H1 (cell line): ENCODE measurements at regions not wholly inside any gene's neighbourhood (a gene's known extent, or its start where the extent isn't known, plus 50 kb on each side); places are given as distances from the start of the nearest gene placed in this dataset.

Source experiments
- CTCF ChIA-PET: fragments of 300-600 bp; sonication (Branson Sonifier 250); formaldehyde crosslinking; loops from one replicate; lab custom pipeline; 2021; ENCODE audit not compliant: partially characterized antibody; lab: Charles Lee
- POLR2A ChIA-PET: fragments of 300-600 bp; sonication (Branson Sonifier 250); formaldehyde crosslinking; loops from one replicate; lab custom pipeline; 2021; ENCODE audit warnings: inconsistent platforms; ENCODE audit not compliant: partially characterized antibody; lab: Charles Lee
- DNase-seq, 2 experiments: peaks; one replicate each; pipeline versions ENCODE4 v3.0.0 to v3.0.0-alpha.2; 2010 to 2022; ENCODE audit warnings: low spot score in 2 of 2, low read depth in 1 of 2, mixed read lengths in 1 of 2
- FAIRE-seq: peaks from 2 replicates; lab custom pipeline; 2011; peaks lifted over from hg19 to GRCh38; lab: Jason Lieb, UNC
- H2AFZ ChIP-seq: 2 replicates; pipeline ENCODE4 v1.8.1; 2012; ENCODE audit warnings: low read length, inconsistent platforms
- H2AK5ac ChIP-seq: 2 replicates; pipeline ENCODE4 v1.6.1; 2013; ENCODE audit warnings: low read depth, low read length
- H2BK120ac ChIP-seq: replicated peaks from 2 replicates; pipeline ENCODE3; 2013; ENCODE audit warnings: low read depth, low read length, inconsistent platforms
- H2BK12ac ChIP-seq: 2 replicates; pipeline ENCODE4 v1.6.1; 2013; ENCODE audit warnings: low read depth, low read length
- H2BK15ac ChIP-seq: 2 replicates; pipeline ENCODE4 v1.6.1; 2013; ENCODE audit warnings: low read length
- H2BK20ac ChIP-seq: 2 replicates; pipeline ENCODE4 v1.6.1; 2013; ENCODE audit warnings: low read length
- H2BK5ac ChIP-seq: 2 replicates; pipeline ENCODE4 v1.6.1; 2013; ENCODE audit warnings: low read depth, low read length
- H3K14ac ChIP-seq: 2 replicates; pipeline ENCODE4 v1.6.1; 2013; ENCODE audit warnings: inconsistent platforms; ENCODE audit not compliant: insufficient read length
- H3K18ac ChIP-seq: 2 replicates; pipeline ENCODE4 v1.6.1; 2013; ENCODE audit warnings: low read length; ENCODE audit errors: extremely low read depth
- H3K23ac ChIP-seq: 2 replicates; pipeline ENCODE4 v1.6.1; 2013; ENCODE audit warnings: inconsistent platforms; ENCODE audit not compliant: insufficient read length
- H3K23me2 ChIP-seq: 2 replicates; pipeline ENCODE4 v1.6.1; 2013; ENCODE audit warnings: low read depth, low read length
- H3K27ac ChIP-seq: 2 replicates; pipeline ENCODE4 v1.6.1; 2011; ENCODE audit warnings: low read depth, low read length, inconsistent platforms
- H3K27me3 ChIP-seq, 4 experiments: replicated peaks in 1 of 4; 1 replicate in 1 of 4; 2 replicates in 3 of 4; pipeline versions ENCODE4 v1.6.1 to v1.8.1; 2011 to 2013; ENCODE audit warnings: low read length in 3 of 4, mild to moderate bottlenecking in 3 of 4, inconsistent platforms in 2 of 4, mixed read lengths in 2 of 4, moderate library complexity in 1 of 4; ENCODE audit not compliant: control insufficient read depth in 3 of 4, insufficient read depth in 3 of 4; ENCODE audit errors: extremely low read depth in 1 of 4
- H3K36me3 ChIP-seq, 4 experiments: 2 replicates each; pipeline versions ENCODE4 v1.6.1 to v1.8.1; 2011 to 2013; ENCODE audit warnings: mild to moderate bottlenecking in 4 of 4, low read length in 3 of 4, moderate library complexity in 2 of 4, control low read depth in 1 of 4, inconsistent platforms in 1 of 4; ENCODE audit not compliant: insufficient read depth in 4 of 4, control insufficient read depth in 2 of 4
- H3K4ac ChIP-seq: replicated peaks from 2 replicates; pipeline ENCODE3; 2013; ENCODE audit warnings: low read length, low read depth, mixed read lengths, inconsistent platforms; ENCODE audit not compliant: insufficient read length
- H3K4me1 ChIP-seq, 4 experiments: replicated peaks in 1 of 4; 1 replicate in 1 of 4; 2 replicates in 3 of 4; pipeline versions ENCODE4 v1.6.1 to v1.8.1; 2011 to 2013; ENCODE audit warnings: low read length in 3 of 4, inconsistent platforms in 2 of 4, mixed read lengths in 1 of 4; ENCODE audit not compliant: insufficient read depth in 4 of 4, control insufficient read depth in 3 of 4
- H3K4me2 ChIP-seq, 2 experiments: 2 replicates each; pipeline versions ENCODE4 v1.6.1 to v1.8.1; 2011 to 2013; ENCODE audit warnings: low read depth in 2 of 2, low read length in 2 of 2, control low read depth in 1 of 2, inconsistent platforms in 1 of 2, mild to moderate bottlenecking in 1 of 2; ENCODE audit not compliant: insufficient read depth in 1 of 2
- H3K4me3 ChIP-seq, 4 experiments: fragments of 200-600, 300-600 bp in 1 of 4; sonication (generic), shearing (Covaris generic), sonication (Bioruptor Twin) in 1 of 4; 2 replicates each; pipeline versions ENCODE4 v1.5.1 to v1.8.1; 2011 to 2016; ENCODE audit warnings: low read length in 4 of 4, low read depth in 3 of 4, control low read depth in 2 of 4, inconsistent platforms in 2 of 4, mild to moderate bottlenecking in 2 of 4, mixed read lengths in 1 of 4, moderate library complexity in 1 of 4; ENCODE audit not compliant: insufficient read depth in 2 of 4; ENCODE audit errors: extremely low read depth in 1 of 4
- H3K56ac ChIP-seq: replicated peaks from 2 replicates; pipeline ENCODE3; 2013; ENCODE audit warnings: low read depth, mild to moderate bottlenecking, mixed read lengths, low read length, inconsistent platforms; ENCODE audit not compliant: insufficient read length
- H3K79me1 ChIP-seq: 2 replicates; pipeline ENCODE4 v1.6.1; 2013; ENCODE audit warnings: low read depth, low read length, control low read depth
- H3K79me2 ChIP-seq, 2 experiments: 2 replicates each; pipeline versions ENCODE4 v1.6.1 to v1.8.1; 2012 to 2013; ENCODE audit warnings: low read length in 2 of 2, mild to moderate bottlenecking in 2 of 2, inconsistent platforms in 1 of 2; ENCODE audit not compliant: insufficient read depth in 2 of 2, control insufficient read depth in 1 of 2
- H3K9ac ChIP-seq, 4 experiments: replicated peaks in 1 of 4; 1 replicate in 1 of 4; 2 replicates in 3 of 4; pipeline versions ENCODE4 v1.6.1 to v1.8.1; 2011 to 2013; ENCODE audit warnings: low read depth in 3 of 4, low read length in 3 of 4, control low read depth in 2 of 4, mild to moderate bottlenecking in 2 of 4, moderate library complexity in 2 of 4, inconsistent platforms in 1 of 4; ENCODE audit errors: extremely low read depth in 1 of 4
- H3K9me3 ChIP-seq, 2 experiments: 2 replicates each; pipeline versions ENCODE4 v1.6.1 to v1.8.1; 2012 to 2013; ENCODE audit warnings: mild to moderate bottlenecking in 2 of 2, moderate library complexity in 2 of 2, control low read depth in 1 of 2, inconsistent platforms in 1 of 2, low read depth in 1 of 2, low read length in 1 of 2, mixed read lengths in 1 of 2; ENCODE audit not compliant: insufficient read depth in 2 of 2
- H4K20me1 ChIP-seq, 2 experiments: replicated peaks in 1 of 2; 2 replicates each; pipeline versions ENCODE3 to v1.8.1; 2011 to 2013; ENCODE audit warnings: inconsistent platforms in 2 of 2, low read length in 2 of 2, mild to moderate bottlenecking in 1 of 2; ENCODE audit not compliant: insufficient read depth in 2 of 2, control insufficient read depth in 1 of 2
- H4K5ac ChIP-seq: 2 replicates; pipeline ENCODE4 v1.6.1; 2013; ENCODE audit warnings: low read length, low read depth, mixed read lengths, inconsistent platforms; ENCODE audit not compliant: insufficient read length
- H4K8ac ChIP-seq: 2 replicates; pipeline ENCODE4 v1.8.0; 2013; ENCODE audit warnings: mild to moderate bottlenecking, moderate library complexity, low read length, inconsistent platforms; ENCODE audit not compliant: insufficient read depth; ENCODE audit errors: extremely low read depth
- H4K91ac ChIP-seq: replicated peaks from 2 replicates; pipeline ENCODE3; 2013; ENCODE audit warnings: low read length, mixed read lengths, inconsistent platforms; ENCODE audit not compliant: insufficient read length
- ASH2L ChIP-seq: fragments of 200-600, 300-600 bp; sonication (generic); IDR thresholded peaks from one replicate; pipeline ENCODE4 v1.7.1; 2017; ENCODE audit warnings: low read length
- BACH1 ChIP-seq: IDR thresholded peaks from 2 replicates; pipeline ENCODE4 v1.6.1; 2012; ENCODE audit warnings: low read length, improper control_type of control experiment
- CBX5 ChIP-seq: fragments of 300-800, 300-1000 bp; sonication (generic); IDR thresholded peaks from 2 replicates; pipeline ENCODE4 v1.7.1; 2016; ENCODE audit warnings: antibody characterized with exemption, low read length, low read depth
- CBX8 ChIP-seq: fragments of 300-800, 300-1000 bp; sonication (generic); IDR thresholded peaks from 2 replicates; pipeline ENCODE4 v1.7.1; 2016; ENCODE audit warnings: low read depth, low read length, borderline replicate concordance
- CHD1 ChIP-seq: IDR thresholded peaks from 2 replicates; pipeline ENCODE4 v1.6.1; 2012; ENCODE audit warnings: low read depth, low read length, improper control_type of control experiment
- E2F6 ChIP-seq: IDR thresholded peaks from 2 replicates; pipeline ENCODE4 v1.6.1; 2012; ENCODE audit warnings: inconsistent platforms
- EGR1 ChIP-seq: IDR thresholded peaks from 2 replicates; pipeline ENCODE4 v1.6.1; 2011; ENCODE audit warnings: low read depth, low read length, borderline replicate concordance
- EP300 ChIP-seq, 2 experiments: IDR thresholded peaks; 1 replicate in 1 of 2; 2 replicates in 1 of 2; pipeline ENCODE4 v1.6.1; 2011 to 2012; ENCODE audit warnings: low read depth in 2 of 2, low read length in 2 of 2, mild to moderate bottlenecking in 2 of 2, borderline replicate concordance in 1 of 2, inconsistent platforms in 1 of 2, moderate library complexity in 1 of 2
- MAX ChIP-seq: IDR thresholded peaks from 2 replicates; pipeline ENCODE4 v1.6.1; 2012; ENCODE audit warnings: inconsistent platforms
- POLR2A ChIP-seq, 2 experiments: IDR thresholded peaks; 1 replicate in 1 of 2; 2 replicates in 1 of 2; pipeline ENCODE4 v1.6.1; 2011; ENCODE audit warnings: low read depth in 2 of 2, low read length in 2 of 2, mild to moderate bottlenecking in 2 of 2; ENCODE audit errors: control extremely low read depth in 1 of 2
- RAD21 ChIP-seq, 2 experiments: IDR thresholded peaks in 1 of 2; conservative IDR thresholded peaks in 1 of 2; 2 replicates each; pipeline ENCODE4 v1.6.1; 2011; ENCODE audit warnings: low read depth in 2 of 2, low read length in 2 of 2, improper control_type of control experiment in 1 of 2, inconsistent platforms in 1 of 2, mild to moderate bottlenecking in 1 of 2, moderate library complexity in 1 of 2
- RFX5 ChIP-seq: IDR thresholded peaks from 2 replicates; pipeline ENCODE4 v1.6.1; 2011; ENCODE audit warnings: low read depth, low read length, improper control_type of control experiment, borderline replicate concordance
- TAF1 ChIP-seq: IDR thresholded peaks from 2 replicates; pipeline ENCODE4 v1.6.1; 2011; ENCODE audit warnings: mild to moderate bottlenecking, low read depth, low read length
- TEAD4 ChIP-seq: IDR thresholded peaks from 2 replicates; pipeline ENCODE4 v1.6.1; 2012; ENCODE audit warnings: low read depth, low read length, inconsistent platforms, mixed read lengths
- WGBS, 2 experiments: shearing (Covaris generic) in 1 of 2; methylation state at CpG; one replicate each; pipeline versions ENCODE4 v1.1.6 to v1.1.7; 2013 to 2015; ENCODE audit warnings: low lambda C conversion rate in 2 of 2, mixed read lengths in 2 of 2, inconsistent platforms in 1 of 2, low coverage in 1 of 2, missing lambda C conversion rate in 1 of 2; ENCODE audit not compliant: insufficient replicate concordance in 2 of 2, insufficient coverage in 1 of 2, insufficient read length in 1 of 2; ENCODE audit errors: extremely low coverage in 1 of 2, missing lambda C conversion rate in 1 of 2; 5-methylcytosine and 5-hydroxymethylcytosine counted together

- H3K23me2 ChIP-seq = no peaks in the 10 kb centered on the region
- H2BK12ac ChIP-seq = no peak overlapping the region
- H3K4me2 ChIP-seq = no peak overlapping the region
- H3K18ac ChIP-seq = no peak overlapping the region
- H2AFZ ChIP-seq = no peak overlapping the region
- DNase-seq (no peak), FAIRE-seq (no peak)
- no peak overlapping the region for H3K4ac ChIP-seq
- H4K20me1 ChIP-seq = no peaks in the 10 kb centered on the region
- ChIA-PET POLR2A (no interaction called here), CTCF (interaction anchor here (0.9 to 2.5 kb wide), 12 partner anchors 8 to 589 kb away, joined by 3 to 8 read pairs (median 3); no protein-coding TSS in a partner anchor)
- no peak overlapping the region for H2BK20ac ChIP-seq
- no peak overlapping the region for H3K14ac ChIP-seq
- H2BK15ac ChIP-seq = no peak overlapping the region
- no peak overlapping the region for H2BK5ac ChIP-seq
- H3K9me3 ChIP-seq = no peaks in the 10 kb centered on the region
- no peak overlapping the region for H3K23ac ChIP-seq
- H3K79me2 ChIP-seq = no peaks in the 10 kb centered on the region
- H3K36me3 ChIP-seq = no peaks in the 10 kb centered on the region
- H2BK120ac ChIP-seq = no peak overlapping the region
- no peak overlapping the region for H3K27ac ChIP-seq
- H3K56ac ChIP-seq = no peak overlapping the region
- H4K5ac ChIP-seq = no peak overlapping the region
- no peaks in the 10 kb centered on the region for H3K27me3 ChIP-seq
- no peak overlapping the region for H2AK5ac ChIP-seq
- no peak overlapping the region for H3K4me3 ChIP-seq
- 83% methylated on average over 2 of the region's 2 CpGs; no CpG with 5 or more reads in 1 of the 2 experiments for WGBS, 2 experiments
- H3K79me1 ChIP-seq = no peaks in the 10 kb centered on the region
- no peak overlapping the region for H3K9ac ChIP-seq
- no peak overlapping the region for H4K8ac ChIP-seq
- peaks cover 0 to 6% (median 2%) of the 10 kb centered on the region in 4 experiments; a peak in 2 of 7 replicates for H3K4me1 ChIP-seq
- no peak overlapping the region for H4K91ac ChIP-seq
- TF ChIP-seq CHD1 (no peak), TAF1 (no peak), EGR1 (no peak), CBX5 (no peak), EP300 (IDR thresholded peaks at IDR 0.05; ENCODE audit: borderline replicate concordance in 1 of 2, low read depth in 2 of 2, low read length in 2 of 2) (no peak), TEAD4 (no peak), E2F6 (no peak), POLR2A (IDR thresholded peaks at IDR 0.05; ENCODE audit: control extremely low read depth in 1 of 2, low read depth in 2 of 2, low read length in 2 of 2) (no peak), RAD21 (IDR thresholded peaks at IDR 0.05 in 1 of 2, conservative IDR thresholded peaks at IDR 0.05 in 1 of 2; ENCODE audit: low read depth in 2 of 2, low read length in 2 of 2) (no peak), CBX8 (no peak), BACH1 (no peak), ASH2L (no peak), MAX (no peak), RFX5 (no peak)
These were observed 180.1 kb downstream of the C12orf50 start for GRCh38 chr12:87849074-87849473.
